HG02571 (cell line): ENCODE measurements at regions not wholly inside any gene's neighbourhood (a gene's known extent, or its start where the extent isn't known, plus 50 kb on each side); places are given as distances from the start of the nearest gene placed in this dataset.

Experiments used
- ATAC-seq: cut with Tn5 transposase; IDR thresholded peaks from one replicate; pipeline ENCODE4 v1.9.1; 2021; ENCODE audit warnings: mild to moderate bottlenecking, moderate library complexity; ENCODE audit not compliant: unreplicated experiment

DNA sequence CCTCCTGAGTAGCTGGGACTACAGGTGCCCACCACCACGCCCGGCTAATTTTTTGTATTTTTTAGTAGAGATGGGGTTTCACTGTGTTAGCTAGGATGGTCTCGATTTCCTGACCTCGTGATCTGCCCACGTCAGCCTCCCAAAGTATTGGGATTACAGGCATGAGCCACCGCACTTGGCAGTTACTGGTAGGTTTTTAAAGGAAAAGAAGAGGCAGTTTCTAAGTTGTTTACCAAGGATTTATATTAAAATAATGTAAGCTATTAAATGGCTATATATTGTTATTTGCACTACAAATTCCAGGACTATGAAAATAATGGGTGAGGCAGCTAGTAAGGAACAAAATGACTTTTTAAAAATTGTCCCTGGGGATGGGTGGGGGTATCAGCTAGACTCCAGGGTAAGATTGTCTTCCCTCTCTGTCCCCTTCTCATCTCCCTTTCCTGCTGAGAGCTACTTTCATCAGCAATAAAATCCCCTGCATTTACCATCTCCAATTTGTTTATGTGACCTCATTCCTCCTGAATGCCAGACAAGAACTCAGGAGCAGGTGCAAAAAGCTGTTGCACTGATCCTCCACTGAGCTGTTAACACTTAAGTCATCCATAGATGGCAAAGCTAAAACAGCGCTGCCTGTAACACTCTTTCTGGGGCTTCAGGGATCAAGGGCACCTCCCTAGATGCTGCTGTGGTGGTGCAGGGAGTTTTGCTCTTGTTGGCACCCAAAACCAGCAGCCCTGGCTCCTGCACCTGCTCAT, 165.2 kb downstream of the ZPLD1 start:
- ATAC-seq: no peak

DNA sequence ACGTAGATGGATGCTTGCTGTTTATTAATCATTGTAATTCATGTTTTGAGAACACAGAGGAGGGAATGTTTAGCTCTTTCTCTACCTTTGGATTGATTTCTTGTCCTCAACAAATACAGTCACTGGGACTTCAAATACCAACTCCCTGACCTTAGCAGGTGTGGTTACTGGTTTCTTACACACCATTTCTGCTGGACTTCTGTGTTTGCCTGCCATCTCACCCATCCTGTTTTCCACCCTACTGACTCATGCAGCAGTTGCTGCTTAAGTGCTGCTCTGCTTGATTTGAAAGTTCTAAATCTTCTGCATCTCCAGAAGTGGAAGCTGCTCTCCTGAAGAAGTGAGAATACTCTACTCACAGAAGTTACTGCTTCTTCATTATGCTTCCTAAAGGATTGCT, 170.3 kb downstream of the ZPLD1 start:
- ATAC-seq: no peak

DNA sequence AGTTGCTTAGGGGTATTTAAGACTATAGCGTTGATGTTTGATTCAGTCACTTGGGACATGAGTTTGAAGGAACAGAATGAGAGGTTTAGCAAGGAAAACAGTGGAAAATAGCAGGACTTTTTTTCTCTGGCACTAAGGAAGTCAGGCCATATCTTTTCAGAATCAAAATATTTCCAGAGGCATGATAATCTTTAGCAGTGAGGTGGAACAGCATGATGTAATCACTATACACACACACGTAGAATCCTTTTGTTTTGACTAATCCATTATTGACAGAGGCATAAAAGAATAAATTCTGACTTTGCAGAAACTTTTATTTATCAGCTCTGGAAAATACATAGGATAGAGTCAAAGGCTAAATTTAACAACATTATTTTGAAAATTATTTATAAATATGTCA, 174.1 kb downstream of the ZPLD1 start:
- no peak for ATAC-seq

DNA sequence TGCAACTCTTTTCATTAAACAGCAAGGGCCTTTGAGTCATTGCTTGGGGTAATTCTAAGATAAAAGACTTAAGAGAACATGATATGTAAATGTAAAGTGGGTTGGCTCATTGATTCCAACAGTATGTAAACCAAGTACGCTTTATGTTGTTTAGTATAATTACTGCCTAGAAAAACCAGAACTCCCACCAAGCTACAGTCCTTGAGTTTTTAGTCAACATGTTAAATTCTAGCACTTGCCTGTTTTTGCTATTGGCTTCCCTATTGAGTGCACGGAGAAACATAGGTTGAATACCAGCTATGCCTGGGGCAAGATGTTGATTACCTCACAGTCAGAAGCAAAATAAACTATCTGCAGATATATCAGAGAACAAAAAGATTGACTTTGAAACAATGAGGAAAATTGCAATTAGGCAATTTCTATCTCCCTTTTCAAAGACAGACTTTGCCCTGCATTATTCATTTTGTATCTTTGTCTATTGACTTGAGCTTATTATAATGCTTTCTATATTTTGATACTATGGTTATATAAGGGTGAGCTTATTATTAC, 179.3 kb downstream of the ZPLD1 start:
- ATAC-seq: no peak

DNA sequence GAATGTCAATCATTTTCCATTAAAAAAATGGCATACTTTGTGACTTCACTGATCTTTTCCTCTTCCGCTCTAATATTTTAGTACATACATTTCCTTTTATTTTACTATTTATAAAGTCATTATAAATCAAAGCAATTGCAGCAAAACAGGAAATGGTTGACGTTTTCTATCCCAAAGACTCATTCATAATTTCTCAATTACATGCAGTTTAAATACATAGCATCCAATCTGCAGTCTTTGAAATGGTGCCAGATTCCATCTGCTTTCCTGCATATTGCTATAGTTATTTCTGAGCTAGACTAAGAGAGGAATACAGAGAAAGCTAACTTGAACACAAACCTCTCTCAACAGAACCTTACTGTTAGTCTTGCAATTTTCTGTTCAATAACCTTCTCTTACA, 179.8 kb downstream of the ZPLD1 start:
- no peak for ATAC-seq

DNA sequence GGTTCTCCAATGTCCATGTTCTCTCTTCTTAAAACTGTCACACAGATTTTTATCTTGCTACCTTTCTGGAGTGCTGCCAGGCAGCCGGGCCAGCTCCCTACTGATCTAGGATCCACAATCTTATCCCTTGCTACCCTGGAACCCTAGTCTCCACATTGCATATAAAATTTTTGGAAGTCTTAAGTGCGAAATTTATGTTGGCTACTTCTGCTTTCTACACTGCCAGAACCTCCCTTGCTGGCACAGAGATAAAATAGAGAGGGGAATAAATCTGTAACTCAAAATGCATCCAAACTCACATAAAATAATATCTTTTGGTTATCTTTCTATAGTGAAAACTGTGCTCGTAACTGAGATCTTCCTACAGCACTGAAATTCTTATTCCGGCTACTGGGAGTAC, 182.6 kb downstream of the ZPLD1 start:
- ATAC-seq: no peak

DNA sequence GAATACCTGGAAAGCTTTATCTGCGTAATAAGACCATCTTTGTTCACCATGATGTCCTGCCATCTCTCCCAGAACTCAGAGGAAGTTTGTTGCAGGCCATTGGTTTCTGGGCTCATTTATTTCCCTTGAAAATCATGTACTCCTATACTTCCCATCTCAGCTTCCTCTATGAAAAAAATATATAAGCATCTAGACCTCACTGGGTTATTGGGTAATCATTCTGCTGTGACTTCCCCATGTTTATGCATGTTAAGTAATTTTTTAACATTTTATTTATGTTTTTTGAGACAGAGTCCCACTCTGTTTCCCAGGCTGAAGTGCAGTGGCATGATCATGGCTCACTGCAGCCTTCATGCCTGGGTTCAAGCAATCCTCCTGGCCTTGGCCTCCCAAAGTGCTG, 184.5 kb downstream of the ZPLD1 start:
- no peak for ATAC-seq

DNA sequence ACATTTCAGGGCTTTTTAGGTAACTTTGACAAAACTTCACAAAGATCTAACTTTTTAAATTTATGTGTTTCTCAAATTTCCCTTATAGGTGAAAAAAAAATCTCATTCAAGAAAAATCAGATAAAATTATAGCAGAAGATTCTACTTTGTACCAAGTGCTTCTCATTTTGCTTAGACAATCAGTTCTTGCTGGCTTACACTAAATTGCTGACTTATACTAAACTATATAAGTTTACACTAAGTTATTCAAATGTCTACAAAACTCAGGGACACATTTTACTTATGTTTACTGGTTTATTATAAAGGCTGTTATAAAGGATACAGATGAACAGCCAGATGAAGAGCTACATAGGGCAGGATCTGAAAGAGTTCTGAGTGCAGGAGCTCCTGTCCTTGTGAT, 195.1 kb downstream of the ZPLD1 start:
- no peak for ATAC-seq

DNA sequence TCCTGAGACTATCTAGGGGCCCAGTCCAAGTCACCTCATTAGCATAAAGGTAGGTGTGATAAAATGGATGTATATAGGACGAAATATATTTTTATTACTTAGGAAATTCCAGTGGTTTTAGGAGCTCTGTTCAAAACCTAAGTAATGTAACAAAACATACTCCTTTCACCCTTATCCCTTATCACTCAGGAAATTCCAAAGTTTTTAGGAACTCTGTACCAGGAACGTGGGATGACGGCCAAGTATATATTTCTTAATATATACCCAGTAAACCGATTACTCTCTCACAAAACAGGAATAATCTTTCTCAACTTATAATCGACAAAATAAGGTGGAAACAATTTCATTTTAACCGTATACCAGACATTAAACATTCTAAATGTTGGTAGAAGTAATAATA, 195.7 kb downstream of the ZPLD1 start:
- ATAC-seq: no peak

DNA sequence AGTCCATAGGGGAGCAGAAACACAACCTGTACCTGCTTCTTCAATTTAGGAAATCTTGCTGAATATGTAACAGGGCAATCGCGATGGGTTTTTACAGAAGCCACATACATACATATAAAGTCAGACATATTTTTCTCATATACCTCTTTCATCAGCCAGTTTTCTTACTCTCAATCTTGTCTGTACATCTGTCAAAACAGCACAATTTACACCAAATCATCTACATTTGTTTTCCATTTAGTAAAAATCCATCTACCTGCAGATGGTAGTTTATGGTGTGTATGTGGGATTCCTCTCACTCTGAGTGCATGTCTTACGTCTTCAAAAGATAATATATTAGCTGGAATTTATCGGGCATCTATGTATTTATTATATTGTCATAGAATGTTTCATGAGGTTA, 208.7 kb downstream of the ZPLD1 start:
- no peak for ATAC-seq

DNA sequence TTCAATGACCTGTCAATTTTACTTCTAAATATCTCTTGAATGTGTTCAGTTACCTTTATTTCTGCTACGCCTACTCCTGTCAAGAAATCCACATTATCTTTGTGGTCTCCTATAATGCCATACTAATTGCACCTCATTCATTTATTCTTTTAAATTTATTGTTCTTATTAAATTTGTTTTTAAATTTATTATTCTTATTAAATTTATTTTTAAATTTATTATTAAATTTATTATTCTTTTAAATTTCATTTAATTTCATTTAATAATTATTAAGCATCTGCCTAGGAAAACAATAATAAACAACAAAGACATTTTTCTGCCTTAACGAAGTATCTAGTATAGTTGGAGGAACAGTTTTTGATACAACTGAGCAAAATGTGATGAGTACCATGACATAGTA, 211.7 kb downstream of the ZPLD1 start:
- no peak for ATAC-seq

DNA sequence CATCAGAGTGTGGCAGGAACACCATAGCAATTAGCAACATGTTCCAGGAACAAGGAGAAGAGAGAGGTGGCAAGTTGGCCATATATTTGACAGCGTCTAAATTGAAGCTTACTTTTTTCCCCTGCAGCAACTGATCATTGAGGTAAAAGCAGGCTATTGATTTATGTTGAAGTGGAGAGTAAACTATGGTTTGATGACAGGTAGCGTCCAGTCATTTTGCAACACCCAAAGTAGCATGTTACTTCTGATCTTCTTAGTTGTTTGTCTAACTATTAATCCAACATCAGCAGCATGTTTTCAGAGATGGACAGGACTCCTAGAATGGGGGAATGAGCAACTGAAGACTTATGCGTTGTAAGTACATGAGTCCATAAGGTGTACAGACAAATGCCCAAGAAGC, 225.8 kb downstream of the ZPLD1 start:
- ATAC-seq: no peak

DNA sequence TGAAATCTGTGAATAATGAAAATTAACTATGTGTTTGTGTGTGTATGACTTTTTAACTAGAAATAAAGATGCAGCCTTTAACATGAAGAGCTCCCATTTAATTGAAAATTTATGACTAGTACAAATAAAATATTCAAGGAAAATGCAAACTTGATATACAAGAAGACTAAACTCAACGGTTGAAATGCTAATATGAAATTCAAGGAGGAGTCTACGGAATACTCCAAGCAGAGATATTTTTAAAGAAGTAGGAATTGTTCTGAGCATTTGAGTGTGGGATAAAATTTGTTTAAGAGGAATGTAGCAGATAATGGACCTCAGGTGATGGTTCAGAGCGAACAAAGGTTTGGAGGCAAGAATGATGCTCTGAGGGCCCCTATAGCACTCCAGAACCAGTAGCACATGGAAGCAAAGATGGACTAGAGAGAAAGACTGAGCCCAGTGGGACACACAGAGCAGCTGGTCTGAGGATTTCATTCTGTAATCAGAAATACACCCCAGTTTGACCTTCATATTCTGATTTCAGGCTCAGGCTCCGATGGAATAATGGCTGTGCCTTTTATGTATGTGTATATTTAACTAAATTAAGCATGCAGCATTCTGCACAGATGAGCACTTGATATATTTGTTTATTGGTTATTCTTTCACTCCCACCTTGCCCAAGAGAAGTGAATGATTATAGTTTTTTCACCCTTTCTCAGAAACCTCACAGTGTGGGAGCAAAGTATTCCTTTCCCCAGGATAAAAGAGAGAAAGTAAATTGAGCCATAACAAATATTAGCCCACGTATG, 227.1 kb downstream of the ZPLD1 start:
- ATAC-seq: no peak

DNA sequence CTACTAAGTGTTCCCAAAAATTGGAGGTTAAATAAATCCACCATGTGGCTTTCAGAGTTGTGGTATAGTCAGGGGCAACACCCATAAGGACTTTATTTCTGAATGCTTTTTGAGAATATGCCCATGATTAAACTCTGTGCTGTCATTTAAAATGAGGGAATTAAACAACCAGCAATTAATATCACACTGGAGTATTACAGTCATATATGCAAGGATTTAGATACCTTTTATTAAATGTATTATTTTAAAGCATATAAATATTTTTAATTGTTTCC, 227.6 kb downstream of the ZPLD1 start:
- ATAC-seq: no peak

DNA sequence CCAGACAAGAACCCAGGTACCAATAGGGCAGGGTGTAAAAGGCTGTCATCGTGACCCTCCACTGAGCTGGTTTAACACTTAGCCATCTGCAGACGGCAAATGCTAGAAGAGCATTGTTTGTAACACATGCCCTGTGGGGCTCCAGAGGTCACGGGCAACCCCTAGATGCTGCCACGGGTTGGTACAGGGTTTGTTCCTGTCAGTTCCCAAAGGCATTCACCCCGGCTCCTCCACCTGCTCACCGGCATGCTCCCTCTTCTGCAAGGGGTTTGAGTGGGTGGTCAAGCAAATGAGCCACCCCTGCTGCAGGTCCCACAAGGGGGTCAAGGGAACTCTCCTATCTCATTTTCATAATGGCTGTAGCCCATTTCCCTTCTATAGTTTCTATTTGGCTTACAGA, 229.3 kb downstream of the ZPLD1 start:
- no peak for ATAC-seq

DNA sequence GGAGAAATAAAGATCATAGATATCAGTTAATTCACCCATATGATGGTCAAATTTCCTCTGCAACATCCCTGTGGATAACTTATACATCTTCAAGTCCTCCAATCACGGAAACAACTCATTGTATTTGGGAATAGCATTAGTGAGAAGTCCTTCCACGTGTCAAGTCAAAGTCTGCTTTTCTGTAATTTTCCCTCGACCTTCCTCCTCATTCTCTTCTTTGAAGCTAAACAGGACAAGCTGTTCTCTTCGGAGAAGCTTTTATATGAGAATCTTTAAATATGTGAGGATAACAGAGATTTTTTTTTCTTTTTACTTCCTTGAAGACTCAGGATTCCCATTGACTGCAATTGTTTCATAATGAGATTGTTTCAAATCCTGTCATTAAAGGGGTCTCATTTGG, 230.4 kb downstream of the ZPLD1 start:
- no peak for ATAC-seq

DNA sequence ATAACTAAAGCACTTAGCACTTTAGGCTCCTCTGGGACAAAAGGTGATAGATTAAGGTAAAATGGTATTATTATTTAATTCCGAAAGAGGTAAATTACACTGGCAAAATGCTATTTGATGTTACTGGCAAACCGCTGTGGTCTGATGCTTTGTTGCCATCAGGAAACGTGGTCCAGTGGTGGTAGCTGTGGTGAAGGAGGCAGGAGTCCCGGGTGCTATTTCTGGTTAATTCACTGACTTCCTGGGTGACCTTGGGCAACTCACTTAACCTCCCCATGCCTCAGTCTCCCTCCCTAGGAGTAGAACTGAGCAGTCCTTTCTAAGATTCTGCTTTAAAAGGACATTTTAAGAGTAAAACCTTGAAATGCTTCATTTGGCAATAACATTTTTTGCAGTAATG, 233.4 kb downstream of the ZPLD1 start:
- no peak for ATAC-seq

DNA sequence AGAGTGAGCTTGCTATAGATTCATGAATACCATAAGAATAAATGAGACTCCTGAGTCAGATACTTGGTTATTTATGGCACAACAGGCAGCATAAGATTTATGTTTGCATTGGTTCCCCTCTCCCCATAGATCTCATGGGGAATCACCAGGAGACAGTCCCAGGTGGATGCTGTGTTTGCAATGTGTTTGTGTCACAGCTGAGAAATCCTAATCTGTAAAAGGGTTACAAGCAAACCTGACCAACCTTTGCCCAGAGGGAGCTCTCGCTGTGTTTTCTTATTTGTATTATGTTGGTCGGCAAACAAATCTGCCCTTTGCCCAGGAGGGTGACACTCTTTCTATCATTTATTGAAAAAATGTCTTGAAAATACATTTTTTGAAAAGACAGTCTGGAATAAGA, 236.2 kb downstream of the ZPLD1 start:
- no peak for ATAC-seq

DNA sequence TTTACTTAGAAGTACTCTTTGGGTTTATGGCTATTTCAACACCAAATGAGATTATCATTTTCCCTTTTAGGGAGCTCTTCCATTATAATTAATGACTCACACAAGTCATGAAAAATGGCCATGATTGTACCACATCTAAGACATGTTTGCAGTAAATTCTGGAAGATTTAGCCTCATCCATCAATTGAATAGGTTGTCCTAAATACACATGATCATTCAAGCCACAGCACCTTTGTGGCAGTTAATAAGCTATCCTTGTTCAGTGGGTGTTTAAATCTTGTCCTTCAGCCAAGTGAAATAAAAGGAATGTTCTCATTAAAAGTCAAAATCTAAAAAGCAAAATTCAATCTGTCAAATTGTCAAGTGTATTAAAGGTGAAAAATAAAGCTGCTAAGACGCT, 237.5 kb downstream of the ZPLD1 start:
- ATAC-seq: no peak

DNA sequence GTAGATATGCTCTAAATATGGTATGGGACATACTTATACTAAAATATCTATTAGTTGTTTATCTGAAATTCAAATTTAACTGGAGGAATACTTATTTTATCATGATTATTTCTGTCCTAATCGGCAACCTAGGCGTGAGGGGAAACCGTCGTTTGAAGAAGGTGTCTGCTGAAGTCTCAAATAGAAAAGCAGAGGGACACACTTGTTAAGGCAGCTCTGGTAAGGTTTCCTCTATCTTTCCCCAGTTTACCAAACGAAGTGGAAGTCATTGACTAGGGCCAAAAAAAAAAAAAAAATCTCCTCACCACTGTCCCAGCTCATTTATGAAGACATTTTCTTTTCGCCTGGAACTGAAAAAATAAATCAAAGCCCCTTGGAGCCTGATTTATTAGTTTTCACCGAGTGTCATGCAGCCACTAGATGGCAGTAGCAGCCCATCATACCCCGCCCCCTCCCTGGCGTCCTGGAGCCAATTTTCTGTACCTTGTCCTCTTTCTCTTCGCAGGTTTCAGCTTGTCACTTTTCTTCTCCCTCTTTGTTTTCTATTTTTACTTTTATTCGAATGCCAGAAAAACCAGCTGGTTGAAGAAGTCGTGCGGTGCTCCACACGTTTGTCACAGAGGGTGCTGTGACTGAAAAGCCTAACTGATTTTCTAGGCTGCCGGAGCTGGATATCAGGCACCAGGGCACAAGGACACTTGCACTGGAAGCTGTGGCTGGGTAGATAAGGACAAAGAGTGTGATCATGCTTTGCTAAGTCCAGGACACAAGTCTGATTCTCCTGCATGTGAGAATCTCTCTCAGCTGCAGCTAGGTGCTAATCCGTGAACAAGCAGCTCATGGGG, 238.7 kb downstream of the ZPLD1 start:
- ATAC-seq: peak; percentile 77

DNA sequence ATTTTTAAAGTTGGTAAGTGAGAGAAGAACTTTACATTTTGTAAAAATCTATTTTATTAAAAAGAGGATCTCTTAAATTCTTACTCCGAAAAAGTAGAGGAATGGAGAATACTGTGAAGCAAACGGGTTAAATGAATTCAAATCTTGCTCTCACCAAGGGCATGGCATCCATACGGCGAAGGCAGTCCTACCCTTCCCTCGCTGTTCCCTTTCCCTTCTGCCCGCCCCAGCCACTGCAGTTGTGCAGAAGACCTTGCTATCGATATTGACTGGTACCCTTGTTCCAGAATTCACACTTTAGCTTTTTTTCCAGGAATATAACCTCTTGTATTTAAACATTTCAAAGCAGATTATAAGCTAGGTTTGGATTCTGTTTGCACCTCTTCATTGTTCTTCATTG, 239.5 kb downstream of the ZPLD1 start:
- no peak for ATAC-seq

DNA sequence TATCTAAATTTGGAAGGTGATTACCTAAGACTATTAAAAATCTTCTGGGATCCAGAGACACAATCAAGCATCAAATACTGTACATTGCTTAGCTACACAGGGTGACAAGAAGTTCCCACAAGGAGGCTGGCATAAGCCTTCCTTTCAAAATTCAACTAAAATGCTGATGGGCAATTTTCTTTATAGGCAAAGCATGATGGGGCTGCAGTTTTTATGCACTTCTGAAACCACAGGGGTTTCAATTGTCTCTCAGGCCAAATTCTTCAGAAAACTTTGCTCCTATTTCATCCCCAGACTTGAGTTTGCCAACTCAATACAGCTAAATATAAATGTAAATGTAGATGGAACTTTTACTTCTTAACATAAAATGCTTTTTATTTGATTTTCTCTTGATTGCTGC, 241.6 kb downstream of the ZPLD1 start:
- no peak for ATAC-seq
